ENCODE measurements at regions not wholly inside any gene's neighbourhood (a gene's known extent, or its start where the extent isn't known, plus 50 kb on each side); places are given as distances from the start of the nearest gene placed in this dataset.
A peak's percentile ranks its signal among the peaks of the same experiment; 100 is the strongest.
"Not testable (repeated sequence)": the region's sequence is repeated elsewhere in the genome, so short reads cannot be mapped to it uniquely, and the experiment has no call there.

DNA sequence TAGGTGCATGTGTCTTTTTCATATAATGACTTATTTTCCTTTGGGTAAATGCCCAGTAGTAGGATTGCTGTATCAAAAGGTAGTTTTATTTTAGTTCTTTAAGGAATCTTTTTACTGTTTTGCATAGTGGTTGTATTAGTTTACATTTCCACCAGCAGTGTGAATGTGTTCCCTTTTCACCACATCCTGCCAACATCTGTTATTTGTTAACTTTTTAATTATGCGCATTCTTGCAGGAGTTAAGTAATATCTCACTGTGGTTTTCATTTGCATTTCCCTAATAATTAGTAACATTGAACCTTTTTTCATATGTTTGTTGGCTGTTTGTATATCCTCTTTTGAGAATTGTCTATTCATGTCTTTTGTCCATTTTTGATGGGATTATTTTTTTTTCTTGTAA lies 1761.9 kb downstream of the PLA2G4A start:
- no peak for ATAC-seq
- no peak for DNase-seq (ENCODE audit: missing footprints)
- intact Hi-C loops (cut with DNase I) = no loop called here

DNA sequence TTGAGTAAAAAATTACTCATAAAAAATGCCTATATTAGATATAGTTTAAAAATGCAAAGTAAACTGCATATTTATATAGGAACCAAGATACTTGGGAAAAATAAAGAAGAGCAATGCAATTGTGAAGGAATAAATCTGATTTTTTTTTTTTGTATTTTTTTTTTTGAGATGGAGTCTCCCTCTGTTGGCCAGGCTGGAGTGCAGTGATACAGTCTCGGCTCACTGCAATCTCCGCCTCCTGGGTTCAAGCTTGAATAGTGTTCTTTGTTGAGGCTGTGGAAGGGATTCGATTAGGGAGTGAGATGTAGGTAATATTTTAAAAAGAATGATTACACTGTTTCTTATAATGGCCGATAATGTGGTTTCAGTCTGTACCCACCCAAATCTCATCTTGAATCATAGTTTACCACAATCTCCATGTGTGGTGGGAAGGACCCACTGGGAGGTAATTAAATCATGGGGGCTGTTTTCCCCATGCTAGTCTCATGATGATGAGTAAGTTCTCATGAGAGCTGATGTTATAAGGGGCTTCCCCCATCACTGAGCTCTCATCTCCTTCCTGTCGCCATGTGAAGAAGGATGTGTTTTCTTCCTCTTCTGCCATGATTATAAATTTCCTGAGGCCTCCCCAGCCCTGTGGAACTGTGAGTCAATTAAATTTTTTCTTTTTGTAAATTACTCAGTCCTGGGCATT lies 1765.9 kb downstream of the PLA2G4A start:
- intact Hi-C loops (cut with DNase I) = no loop called here
- ATAC-seq = no peak

DNA sequence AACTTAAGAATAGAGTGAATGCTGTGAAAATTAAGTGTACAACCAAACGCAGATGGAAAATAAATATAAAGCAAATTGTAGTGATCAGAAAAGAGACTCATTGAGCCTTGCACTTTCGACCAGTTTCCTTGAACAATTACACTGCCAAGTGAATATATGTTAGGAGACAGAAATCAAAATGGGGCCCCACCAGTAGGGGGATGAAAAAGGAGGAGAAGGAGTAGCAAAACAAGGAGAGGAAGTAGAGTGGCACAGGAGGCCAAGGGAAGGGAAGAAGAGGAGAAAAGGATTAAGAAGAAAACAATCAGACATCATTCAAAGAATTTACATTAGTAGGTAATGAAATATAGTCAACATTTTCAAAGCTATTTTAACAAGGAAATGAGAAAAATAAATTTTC lies 1770.6 kb downstream of the PLA2G4A start:
- ATAC-seq (no peak), DNase-seq (ENCODE audit: missing footprints) (no peak)
- intact Hi-C loops (cut with DNase I) = no loop called here

More for the DNA sequence above, 1765.9 kb downstream of the PLA2G4A start:
- DNase-seq (ENCODE audit: missing footprints) = no peak

DNA sequence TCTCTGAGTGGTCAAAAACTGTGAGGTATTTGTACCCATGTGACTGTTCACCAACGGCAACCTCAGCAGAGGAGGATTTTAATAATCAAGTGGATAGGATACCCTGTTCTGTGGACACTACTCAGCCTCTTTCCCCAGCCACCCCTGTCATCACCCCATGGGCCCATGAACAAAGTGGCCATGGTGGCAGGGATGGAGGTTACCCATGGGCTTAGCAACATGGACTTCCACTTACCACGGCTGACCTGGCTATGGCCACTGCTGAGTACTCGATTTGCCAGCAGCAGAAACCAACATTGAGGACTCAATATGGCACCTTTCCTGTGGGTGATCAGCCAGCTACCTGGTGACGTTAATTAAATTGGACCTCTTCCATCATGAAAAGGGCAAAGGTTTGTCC lies 1782.7 kb downstream of the PLA2G4A start:
- ATAC-seq = no peak
- intact Hi-C loops (cut with DNase I) = no loop called here

DNA sequence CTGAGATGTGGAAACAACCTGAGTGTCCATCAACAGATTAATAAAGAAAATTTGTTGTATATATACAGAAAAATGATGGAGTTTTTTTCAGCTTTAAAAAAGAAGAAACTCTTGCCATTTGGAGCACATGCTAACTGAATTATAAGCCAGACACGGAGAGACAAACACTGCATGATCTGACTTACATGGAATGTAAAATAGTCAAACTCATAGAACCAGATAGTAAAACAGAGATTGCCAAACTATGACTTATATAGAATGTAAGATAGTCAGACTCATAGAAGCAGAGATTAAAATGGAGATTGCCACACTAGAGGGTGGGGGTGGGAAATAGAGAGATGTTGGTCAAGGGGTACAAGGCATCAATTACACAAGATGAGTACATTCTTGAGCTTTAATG lies 1786.6 kb downstream of the PLA2G4A start:
- intact Hi-C loops (cut with DNase I) = no loop called here
- ATAC-seq = no peak
- no peak for DNase-seq (ENCODE audit: missing footprints)

More for the DNA sequence above, 1782.7 kb downstream of the PLA2G4A start:
- no peak for DNase-seq (ENCODE audit: missing footprints)

DNA sequence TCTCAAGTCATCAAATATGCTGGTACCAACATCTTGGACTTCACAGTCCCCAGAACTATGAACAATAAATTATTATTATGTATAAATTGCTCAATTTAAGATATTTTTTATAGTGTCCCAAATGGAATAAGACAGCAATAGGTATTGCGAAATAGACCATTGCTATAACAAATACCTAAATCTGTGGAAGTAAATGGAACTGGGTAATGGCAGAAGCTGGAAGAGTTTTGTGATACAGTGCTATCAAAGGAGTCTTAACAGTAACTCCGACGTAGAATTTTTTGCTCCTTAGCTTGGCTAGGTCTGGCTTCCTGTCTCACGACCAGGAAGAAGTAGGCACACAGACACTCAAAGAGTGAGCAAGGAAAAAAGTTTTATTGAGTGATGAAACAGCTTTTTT lies 1791.5 kb downstream of the PLA2G4A start:
- DNase-seq (ENCODE audit: missing footprints) = no peak
- ATAC-seq = no peak
- intact Hi-C loops (cut with DNase I) = no loop called here

DNA sequence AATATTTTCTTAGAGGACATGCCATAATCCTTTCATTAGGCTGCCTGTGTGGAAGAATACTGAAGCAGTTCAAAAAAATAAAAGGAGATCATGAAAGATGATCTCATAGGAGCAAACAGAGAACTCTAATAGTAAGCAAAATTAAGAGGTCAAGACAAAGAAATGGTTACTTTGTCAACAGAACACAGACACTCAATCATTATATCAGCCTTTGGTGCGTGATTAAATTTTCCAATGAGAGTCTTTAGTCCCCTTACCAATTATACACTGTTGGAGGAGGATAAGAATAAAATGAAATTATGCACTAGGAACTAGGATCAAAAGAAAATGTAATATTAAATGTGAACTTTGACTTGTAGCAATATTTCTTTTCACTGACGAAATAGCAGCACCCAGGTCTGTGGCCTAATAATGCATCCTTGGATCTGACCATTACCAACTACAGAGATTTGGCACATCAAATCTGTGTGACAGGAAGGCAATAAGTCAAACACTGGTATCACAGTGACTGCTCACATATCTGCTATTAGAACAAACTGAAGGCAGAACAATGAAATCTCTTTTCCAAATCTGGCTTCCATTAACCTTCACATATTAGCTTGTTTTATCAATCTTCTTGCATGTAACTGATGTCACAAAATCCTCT lies 1812.9 kb downstream of the PLA2G4A start:
- intact Hi-C loops (cut with DNase I) = no loop called here

DNA sequence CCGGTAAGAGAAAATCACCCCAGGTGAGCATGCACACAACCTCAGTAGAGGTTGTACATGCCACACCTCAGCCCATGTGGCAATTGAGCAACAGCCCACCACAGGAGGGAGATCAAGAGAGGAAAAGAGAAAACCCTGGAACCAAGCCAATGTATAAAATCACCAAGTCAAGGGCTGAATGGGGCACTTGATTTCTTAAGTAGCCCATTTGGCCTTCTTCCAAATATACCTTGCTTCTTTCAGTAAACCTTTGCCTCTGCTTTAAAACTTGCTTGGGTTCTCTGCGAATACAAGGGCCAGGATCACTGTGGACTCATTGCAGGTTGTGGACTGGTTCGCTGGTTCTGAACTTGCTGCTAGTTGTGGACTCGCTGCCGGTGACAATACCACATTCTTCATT lies 1814.0 kb downstream of the PLA2G4A start:
- intact Hi-C loops (cut with DNase I) = no loop called here
- ATAC-seq = no peak
- no peak for DNase-seq (ENCODE audit: missing footprints)

More for the DNA sequence above, 1812.9 kb downstream of the PLA2G4A start:
- DNase-seq (ENCODE audit: missing footprints) = no peak
- no peak for ATAC-seq

DNA sequence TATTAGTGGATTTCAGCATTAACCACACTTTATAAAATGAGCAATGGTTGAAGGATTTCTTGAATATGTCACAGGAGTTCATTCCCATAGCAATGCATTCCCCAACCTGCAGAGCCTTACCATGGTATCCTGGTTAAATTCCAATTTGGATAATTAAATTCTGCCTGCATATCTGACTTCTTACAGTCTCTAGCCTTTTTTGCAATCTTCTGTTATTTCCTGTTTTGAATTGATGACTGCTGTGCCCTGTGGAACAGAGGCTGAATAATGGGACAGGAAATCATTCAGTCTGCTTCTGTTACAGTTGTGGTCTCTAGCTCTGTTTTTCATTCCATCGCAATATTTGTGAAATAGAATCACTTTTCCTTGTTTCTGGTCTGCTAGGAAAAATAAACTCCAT lies 1823.9 kb downstream of the PLA2G4A start:
- ATAC-seq (no peak), DNase-seq (ENCODE audit: missing footprints) (no peak)
- intact Hi-C loops (cut with DNase I) = no loop called here

DNA sequence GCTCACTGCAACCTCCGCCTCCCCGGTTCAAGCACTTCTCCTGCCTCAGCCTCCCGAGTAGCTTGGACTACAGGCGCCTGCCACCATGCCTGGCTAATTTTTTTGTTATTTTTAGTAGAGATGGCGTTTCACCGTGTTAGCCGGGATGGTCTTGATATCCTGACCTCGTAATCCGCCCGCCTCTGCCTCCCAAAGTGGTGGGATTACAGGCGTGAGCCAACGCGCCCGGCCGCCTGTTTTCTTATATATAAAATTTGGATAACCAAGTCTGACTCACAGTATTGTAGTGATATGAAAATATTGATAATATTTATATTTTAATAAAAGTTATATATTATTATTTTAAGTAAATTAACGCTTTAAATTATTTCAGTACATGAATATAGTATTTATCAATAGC lies 1821.7 kb downstream of the BRINP3 start:
- intact Hi-C loops (cut with DNase I); ATAC-seq: not testable (repeated sequence)
- DNase-seq (ENCODE audit: missing footprints) = peak; percentile 46

DNA sequence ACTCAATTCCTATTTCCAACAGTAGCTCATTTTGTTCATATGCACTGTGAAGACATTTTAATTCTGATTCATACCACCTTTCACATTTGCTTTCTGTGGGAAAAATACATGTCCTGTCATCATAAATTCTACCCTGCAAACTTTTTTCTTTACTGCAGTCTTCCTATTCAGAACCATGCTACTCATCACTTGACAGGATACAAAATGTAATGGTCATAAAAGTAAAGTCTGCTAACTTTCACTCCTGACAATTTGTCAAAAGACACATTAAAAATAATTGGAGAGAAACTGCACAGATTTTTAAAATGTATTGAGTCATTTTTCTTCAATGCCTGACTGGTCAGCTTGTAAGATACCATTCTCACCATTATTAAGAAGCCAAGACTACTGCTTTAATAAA lies 1817.1 kb downstream of the BRINP3 start:
- intact Hi-C loops (cut with DNase I) = no loop called here
- ATAC-seq (no peak), DNase-seq (ENCODE audit: missing footprints) (no peak)

DNA sequence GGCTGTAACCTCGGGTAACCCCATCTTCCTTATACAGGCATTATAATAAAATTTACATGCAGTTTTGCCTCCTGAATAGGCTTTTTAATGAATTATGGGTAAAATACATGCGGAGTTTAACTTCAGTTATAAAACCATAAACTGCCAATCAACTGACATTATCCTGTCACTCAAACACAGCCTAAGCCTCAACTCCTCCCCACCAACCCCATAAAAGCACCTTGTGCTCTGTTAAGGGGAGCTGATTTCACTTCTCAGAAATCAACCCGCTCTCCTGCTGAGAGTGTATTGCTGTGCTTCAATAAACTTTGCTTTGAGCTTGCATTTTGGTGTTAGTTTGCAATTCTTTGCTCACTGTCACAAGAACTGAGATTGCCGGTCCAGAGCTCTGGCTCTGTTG lies 1812.2 kb downstream of the BRINP3 start:
- DNase-seq (ENCODE audit: missing footprints) (no peak), ATAC-seq (no peak)
- intact Hi-C loops (cut with DNase I) = no loop called here

DNA sequence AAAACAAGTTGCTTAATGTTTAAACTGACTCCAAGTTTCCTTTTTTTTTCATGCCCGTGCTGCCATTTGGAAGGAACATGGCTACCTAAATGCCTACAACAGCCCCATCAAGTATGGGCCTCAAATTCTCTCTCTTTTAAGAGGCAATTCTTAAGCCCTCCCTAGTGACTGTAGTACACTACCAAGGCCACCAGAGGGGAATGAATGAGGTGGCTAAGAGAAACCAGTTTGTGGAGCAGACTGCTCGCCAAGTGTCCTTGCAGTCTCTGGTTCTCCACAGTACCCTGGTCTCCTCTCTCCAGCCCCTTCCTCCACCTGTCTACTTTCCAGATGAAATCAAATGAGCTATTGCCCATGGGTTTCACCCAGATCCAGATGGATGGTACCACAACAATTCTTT lies 1809.6 kb downstream of the BRINP3 start:
- ATAC-seq (no peak), DNase-seq (ENCODE audit: missing footprints) (no peak)

DNA sequence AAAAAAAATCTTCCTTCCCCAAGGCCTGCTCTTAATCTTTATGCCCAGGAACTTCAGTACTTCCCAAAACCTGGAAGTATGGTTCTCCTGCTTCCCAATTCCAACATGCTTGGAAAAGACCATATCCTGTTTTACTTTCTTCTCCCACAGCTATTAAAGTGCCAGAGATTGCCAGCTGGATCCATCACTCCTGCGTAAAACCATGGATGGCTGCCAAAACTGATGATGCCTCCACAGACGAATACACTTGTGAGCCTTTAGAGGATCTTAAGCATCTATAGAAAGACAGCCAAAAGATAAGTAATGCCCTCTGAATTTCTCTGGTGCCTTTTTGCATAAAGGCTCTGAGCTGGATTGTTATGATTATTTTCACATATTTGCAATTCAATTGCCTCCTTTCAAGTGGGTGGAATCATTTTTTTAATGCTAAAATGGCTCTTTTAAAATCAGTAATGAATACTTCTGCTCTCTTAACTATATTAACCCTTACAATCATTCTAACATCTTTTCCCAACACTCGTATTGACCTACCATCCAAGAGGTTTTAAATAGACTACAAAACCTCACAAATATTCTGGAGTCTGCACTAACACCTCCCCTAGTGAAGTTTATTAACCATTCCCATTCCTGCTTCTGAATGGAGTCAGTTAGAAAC lies 1807.8 kb downstream of the BRINP3 start:
- no peak for DNase-seq (ENCODE audit: missing footprints)
- intact Hi-C loops (cut with DNase I) = no loop called here
- no peak for ATAC-seq

More for the DNA sequence above, 1809.6 kb downstream of the BRINP3 start:
- intact Hi-C loops (cut with DNase I) = no loop called here

DNA sequence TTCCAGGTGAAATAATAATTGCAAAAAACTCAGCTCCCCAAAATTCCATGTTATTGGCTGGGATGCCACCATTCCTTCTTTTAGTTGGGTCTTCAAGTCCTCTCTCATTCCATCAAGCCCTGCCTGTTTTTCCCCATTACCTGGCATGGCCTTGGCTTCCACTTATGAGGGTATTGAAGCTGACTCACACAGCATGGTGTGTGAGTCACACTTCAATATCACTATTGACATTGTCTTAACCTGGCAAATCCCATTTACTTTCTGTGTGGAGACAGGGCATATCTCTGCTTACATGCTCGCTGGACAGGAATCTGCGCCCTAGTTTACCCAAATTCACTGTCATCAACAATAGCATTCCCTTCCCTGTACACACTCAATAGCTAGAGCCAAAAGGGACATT lies 1806.8 kb downstream of the BRINP3 start:
- no peak for ATAC-seq
- DNase-seq (ENCODE audit: missing footprints) = no peak
- intact Hi-C loops (cut with DNase I) = no loop called here

DNA sequence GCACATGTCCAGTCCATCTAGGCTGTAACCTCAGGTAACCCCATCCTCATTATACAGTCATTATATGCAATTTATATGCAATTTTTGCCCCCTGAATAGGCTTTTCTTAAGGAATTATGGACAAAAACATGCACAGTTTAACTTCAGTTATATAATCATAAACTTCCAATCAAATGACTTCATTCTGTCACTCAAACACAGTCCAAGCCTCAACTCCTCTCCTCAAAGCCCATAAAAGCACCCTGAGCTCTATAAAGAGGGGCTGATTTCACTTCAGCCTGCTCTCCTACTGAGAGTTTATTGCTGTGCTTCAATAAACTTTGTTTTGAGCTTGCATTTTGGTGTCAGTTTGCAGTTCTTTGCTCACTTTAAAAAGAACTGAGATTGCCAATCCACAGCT lies 1805.5 kb downstream of the BRINP3 start:
- no peak for ATAC-seq
- DNase-seq (ENCODE audit: missing footprints) = no peak
- intact Hi-C loops (cut with DNase I) = no loop called here

DNA sequence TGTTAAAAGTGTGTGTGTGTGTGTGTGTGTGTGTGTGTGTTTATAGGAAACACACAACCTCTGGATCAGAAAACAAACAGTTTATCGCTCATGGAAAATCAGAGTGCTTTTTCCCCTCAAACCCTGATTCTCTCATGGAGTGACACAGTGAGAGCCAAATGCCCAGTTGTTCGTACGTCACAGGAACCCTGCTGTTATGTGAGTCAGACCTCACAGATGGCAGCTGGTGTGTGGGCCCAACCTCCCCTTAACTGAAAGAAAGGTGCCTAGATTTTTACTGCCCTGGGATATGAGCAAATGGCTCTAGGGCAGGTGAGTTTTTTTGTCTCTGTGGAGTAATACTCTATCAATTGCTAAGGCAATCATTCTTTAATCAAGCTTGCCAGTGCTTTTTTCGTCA lies 1788.1 kb downstream of the BRINP3 start:
- ATAC-seq = no peak
- no peak for DNase-seq (ENCODE audit: missing footprints)
- intact Hi-C loops (cut with DNase I) = no loop called here

DNA sequence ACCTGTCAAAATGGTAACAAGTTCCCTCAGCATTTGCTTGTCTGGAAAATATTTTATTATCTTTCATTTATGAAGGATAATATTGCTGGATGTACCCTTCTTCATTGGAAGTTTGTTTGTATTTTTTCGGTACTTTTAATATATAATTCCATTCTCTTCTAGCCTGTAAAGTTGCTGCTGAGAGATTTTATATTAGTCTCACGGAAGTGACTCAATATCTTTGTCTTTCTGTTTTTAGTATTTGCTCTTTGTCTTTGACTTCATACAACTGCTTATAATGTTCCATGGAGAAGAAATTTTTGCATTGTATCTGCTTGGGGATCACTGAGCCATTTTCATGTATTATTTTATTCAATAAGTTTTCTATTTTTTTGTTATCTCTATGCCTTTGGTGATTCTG lies 1777.5 kb downstream of the BRINP3 start:
- ATAC-seq = no peak
- DNase-seq (ENCODE audit: missing footprints) = no peak
- intact Hi-C loops (cut with DNase I) = no loop called here

DNA sequence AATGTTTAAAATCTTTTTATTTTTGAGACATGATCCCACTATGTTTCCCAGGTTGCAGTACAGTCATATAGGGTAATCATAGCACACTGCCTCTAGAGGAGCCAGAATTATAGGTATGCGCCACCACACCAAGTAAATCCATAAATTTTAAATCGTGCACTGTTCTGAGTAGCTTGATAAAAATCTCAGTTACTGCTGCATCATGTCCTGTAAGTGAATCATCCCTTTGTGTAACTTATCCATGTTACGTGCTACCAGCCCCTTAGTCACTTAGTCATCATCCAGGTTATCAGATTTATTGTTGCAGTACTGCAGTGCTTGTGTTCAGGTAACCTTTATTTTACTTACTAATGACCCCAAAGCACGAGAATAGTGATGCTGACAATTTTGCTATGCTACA lies 1770.9 kb downstream of the BRINP3 start:
- intact Hi-C loops (cut with DNase I) = no loop called here
- ATAC-seq = no peak

DNA sequence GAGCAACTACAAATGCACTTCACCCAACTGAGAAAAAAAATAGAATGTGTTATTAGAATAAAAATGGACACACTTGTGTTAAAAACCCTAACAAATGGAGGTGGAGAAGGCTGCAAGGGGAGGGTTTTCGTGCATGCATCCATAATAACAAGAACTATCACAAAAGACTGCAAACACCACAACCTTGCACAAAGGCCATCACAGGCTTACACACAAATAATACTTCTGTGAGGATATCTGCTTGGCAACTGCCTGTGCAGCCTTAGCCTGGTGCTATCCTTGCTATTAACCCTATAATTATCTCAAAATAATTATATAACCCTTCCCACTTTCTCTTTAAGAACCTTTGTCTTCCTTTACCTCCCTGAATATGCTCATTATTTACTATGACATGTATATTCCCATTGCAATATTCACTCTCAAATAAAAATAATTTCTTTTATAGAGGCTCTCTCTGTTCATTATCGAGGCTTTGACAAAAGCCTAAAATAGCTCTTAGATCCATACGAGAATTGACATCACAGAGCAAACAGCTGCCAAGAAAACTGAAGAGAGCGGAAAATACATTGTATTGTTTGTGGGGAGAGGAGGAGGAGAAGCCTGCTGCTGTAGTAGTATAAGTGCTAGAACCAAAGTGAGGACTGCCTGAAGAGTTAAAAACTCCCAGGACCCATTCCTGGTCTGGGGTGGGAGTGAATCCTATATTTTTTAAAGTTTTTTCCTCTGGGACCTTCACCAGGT lies 1768.7 kb downstream of the BRINP3 start:
- intact Hi-C loops (cut with DNase I) = no loop called here
- DNase-seq (ENCODE audit: missing footprints) (no peak), ATAC-seq (no peak)

More for the DNA sequence above, 1770.9 kb downstream of the BRINP3 start:
- no peak for DNase-seq (ENCODE audit: missing footprints)
